GM12874 (cell line): ENCODE measurements at regions not wholly inside any gene's neighbourhood (a gene's known extent, or its start where the extent isn't known, plus 50 kb on each side); places are given as distances from the start of the nearest gene placed in this dataset.

Source experiments
- CTCF ChIP-seq: IDR thresholded peaks from 2 replicates; pipeline ENCODE4 v1.5.1; 2011; ENCODE audit warnings: low read depth, mild to moderate bottlenecking, control low read depth, low read length, moderate library complexity; ENCODE audit not compliant: insufficient read depth

GRCh38 chr18:33836564-33836963 lies 258.5 kb downstream of the ASXL3 start:
- no peak for TF ChIP-seq CTCF

GRCh38 chr18:33835419-33835818 lies 257.4 kb downstream of the ASXL3 start:
- no peak for TF ChIP-seq CTCF

GRCh38 chr18:33833842-33834241 lies 255.8 kb downstream of the ASXL3 start:
- no peak for TF ChIP-seq CTCF

GRCh38 chr18:33831424-33831823 lies 253.4 kb downstream of the ASXL3 start:
- TF ChIP-seq CTCF, result no peak

- no peak for TF ChIP-seq CTCF
These were observed 252.2 kb downstream of the ASXL3 start for GRCh38 chr18:33830213-33830612.

GRCh38 chr18:33828949-33829348 lies 250.9 kb downstream of the ASXL3 start:
- no peak for TF ChIP-seq CTCF

- no peak for TF ChIP-seq CTCF
These were observed 248.1 kb downstream of the ASXL3 start for GRCh38 chr18:33826151-33826550.

- no peak for TF ChIP-seq CTCF
These were observed 243.5 kb downstream of the ASXL3 start for GRCh38 chr18:33821503-33821902.
